GM03348 (cell line): ENCODE measurements at regions not wholly inside any gene's neighbourhood (a gene's known extent, or its start where the extent isn't known, plus 50 kb on each side); places are given as distances from the start of the nearest gene placed in this dataset.

Source experiments
- DNase-seq: peaks from one replicate; pipeline ENCODE4 v3.0.0; 2012; ENCODE audit warnings: low spot score

- DNase-seq = peak; percentile 50
Observed at GRCh38 chrX:40148385-40149285, 50.9 kb upstream of the BCOR start.

GRCh38 chrX:40147971-40148370, 50.2 kb upstream of the BCOR start:
- DNase-seq = no peak
